Breast epithelium (tissue), 4 donors: ENCODE measurements at regions not wholly inside any gene's neighbourhood (a gene's known extent, or its start where the extent isn't known, plus 50 kb on each side); places are given as distances from the start of the nearest gene placed in this dataset.
"Not testable (repeated sequence)": the region's sequence is repeated elsewhere in the genome, so short reads cannot be mapped to it uniquely, and the experiment has no call there.

Experiments used
- DNase-seq, 2 donors: peaks; one replicate each; pipeline ENCODE4 v3.0.0-alpha.2; 2019; ENCODE audit warnings: low spot score in 2 of 2
- H3K27ac ChIP-seq, 2 donors: fragments of 200-600 bp; sonication (generic) in 1 of 2; one replicate each; pipeline ENCODE4 v1.5.1; 2016 to 2019; ENCODE audit warnings: mild to moderate bottlenecking in 1 of 2
- H3K27me3 ChIP-seq, 2 donors: fragments of 200-600 bp; sonication (generic) in 1 of 2; one replicate each; pipeline versions ENCODE4 v1.5.1 to v1.6.0; 2017 to 2019; ENCODE audit warnings: control low read depth in 1 of 2, mild to moderate bottlenecking in 1 of 2
- H3K36me3 ChIP-seq: fragments of 200-600 bp; one replicate; pipeline ENCODE4 v1.5.1; 2019
- H3K4me1 ChIP-seq, 2 donors: fragments of 200-600 bp; sonication (generic); one replicate each; pipeline ENCODE4 v1.5.1; 2016 to 2019; ENCODE audit warnings: control low read depth in 1 of 2
- H3K4me3 ChIP-seq, 3 donors: fragments of 200-600 bp; sonication (generic); 1 replicate in 2 of 3; 2 replicates in 1 of 3; pipeline ENCODE4 v1.5.1; 2016 to 2019; ENCODE audit warnings: mild to moderate bottlenecking in 3 of 3, moderate library complexity in 2 of 3
- H3K9me3 ChIP-seq, 2 donors: fragments of 200-600 bp; sonication (generic) in 1 of 2; one replicate each; pipeline ENCODE4 v1.5.1; 2016 to 2019; ENCODE audit warnings: control low read depth in 1 of 2
- POLR2A ChIP-seq: fragments of 450-650 bp; IDR thresholded peaks from one replicate; pipeline ENCODE4 v1.6.1; 2016; ENCODE audit warnings: antibody characterized with exemption, mild to moderate bottlenecking, moderate library complexity
- POLR2AphosphoS5 ChIP-seq, 3 donors: sonication (generic); formaldehyde crosslinking; IDR thresholded peaks; one replicate each; pipeline ENCODE4 v1.6.1; 2017; ENCODE audit warnings: antibody characterized with exemption in 3 of 3
- intact Hi-C: fragments of 100-400 bp; cut with DNase I; formaldehyde crosslinking; loops from one replicate; pipeline ENCODE4 v1.15.1; 2023; ENCODE audit warnings: low total_unique reads
- TF ChIP-seq, protein P1 (sequence below), 3 donors: fragments of 450-650 bp; IDR thresholded peaks; one replicate each; pipeline ENCODE4 v1.5.1; 2016 to 2017; ENCODE audit warnings: antibody characterized with exemption in 3 of 3, mild to moderate bottlenecking in 3 of 3, moderate library complexity in 3 of 3

DNA sequence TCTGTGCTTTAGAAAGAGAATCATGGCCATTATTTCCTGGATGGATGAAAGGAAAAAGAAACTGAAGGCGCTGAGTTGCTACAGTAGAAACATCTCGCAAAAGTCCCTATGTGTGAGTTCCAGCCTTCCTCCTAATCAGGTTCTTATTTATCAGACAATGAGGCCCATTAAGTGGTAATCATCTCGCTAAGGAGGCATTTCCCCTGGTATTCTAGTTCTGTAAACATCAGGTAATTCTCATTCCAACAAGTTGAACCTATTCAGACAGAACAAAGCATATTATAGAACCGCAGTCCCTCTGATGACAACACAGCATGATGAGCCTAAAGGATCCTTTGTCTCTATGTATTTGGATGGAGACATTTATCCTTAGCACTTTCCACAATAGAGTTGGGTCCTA lies 205.7 kb upstream of the MAOA start:
- intact Hi-C loops, result loop anchor here (10.0 kb wide), 1 partner anchor 1806 kb away; no protein-coding TSS in a partner anchor
- no peak for TF ChIP-seq POLR2AphosphoS5 (IDR thresholded peaks at IDR 0.05)
- TF ChIP-seq, protein P1, sequence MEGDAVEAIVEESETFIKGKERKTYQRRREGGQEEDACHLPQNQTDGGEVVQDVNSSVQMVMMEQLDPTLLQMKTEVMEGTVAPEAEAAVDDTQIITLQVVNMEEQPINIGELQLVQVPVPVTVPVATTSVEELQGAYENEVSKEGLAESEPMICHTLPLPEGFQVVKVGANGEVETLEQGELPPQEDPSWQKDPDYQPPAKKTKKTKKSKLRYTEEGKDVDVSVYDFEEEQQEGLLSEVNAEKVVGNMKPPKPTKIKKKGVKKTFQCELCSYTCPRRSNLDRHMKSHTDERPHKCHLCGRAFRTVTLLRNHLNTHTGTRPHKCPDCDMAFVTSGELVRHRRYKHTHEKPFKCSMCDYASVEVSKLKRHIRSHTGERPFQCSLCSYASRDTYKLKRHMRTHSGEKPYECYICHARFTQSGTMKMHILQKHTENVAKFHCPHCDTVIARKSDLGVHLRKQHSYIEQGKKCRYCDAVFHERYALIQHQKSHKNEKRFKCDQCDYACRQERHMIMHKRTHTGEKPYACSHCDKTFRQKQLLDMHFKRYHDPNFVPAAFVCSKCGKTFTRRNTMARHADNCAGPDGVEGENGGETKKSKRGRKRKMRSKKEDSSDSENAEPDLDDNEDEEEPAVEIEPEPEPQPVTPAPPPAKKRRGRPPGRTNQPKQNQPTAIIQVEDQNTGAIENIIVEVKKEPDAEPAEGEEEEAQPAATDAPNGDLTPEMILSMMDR (IDR thresholded peaks at IDR 0.05), result no peak
- no peak for TF ChIP-seq POLR2A
- H3K4me3 ChIP-seq, result no peak overlapping the region
- H3K9me3 ChIP-seq, result peaks cover 21 to 49% of the 10 kb centered on the region in 2 donors
- no peaks in the 10 kb centered on the region for H3K36me3 ChIP-seq
- no peak overlapping the region for H3K27ac ChIP-seq
- H3K4me1 ChIP-seq, result no peaks in the 10 kb centered on the region
- no peak for DNase-seq
- peaks cover 0 to 5% of the 10 kb centered on the region in 2 donors for H3K27me3 ChIP-seq

DNA sequence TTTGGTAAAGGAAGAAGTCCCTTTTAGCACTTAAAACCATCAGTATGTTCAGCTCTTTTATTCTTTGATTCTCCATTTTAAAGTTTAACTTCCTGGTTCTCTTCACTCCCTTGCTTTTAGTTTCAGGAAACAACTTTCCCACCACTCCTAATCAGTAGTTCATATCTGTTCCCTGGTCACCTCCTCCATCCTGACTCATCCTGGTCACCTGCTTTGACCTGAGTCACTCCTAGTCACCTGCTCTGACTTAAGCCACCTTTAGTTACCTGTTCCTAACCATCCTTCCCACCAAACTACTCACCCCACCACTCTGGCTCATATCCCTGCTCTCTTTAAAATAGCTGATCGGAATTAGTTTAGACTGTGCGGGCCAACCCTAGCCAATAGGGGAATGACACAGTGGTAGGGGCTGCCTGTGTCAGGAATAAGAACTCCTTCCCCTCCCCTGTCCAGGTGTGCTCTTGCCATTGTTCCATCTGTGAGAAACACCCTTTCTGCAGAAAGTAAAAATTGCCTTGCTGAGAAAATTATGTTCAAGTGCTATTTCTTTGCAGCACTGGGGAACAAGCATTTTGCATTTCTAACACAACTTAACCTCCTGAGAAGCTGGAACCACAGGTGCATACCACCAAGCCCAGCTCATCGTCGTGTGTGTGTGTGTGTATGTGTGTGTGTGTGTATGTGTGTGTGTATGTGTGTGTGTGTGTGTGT lies 204.0 kb upstream of the MAOA start:
- H3K36me3 ChIP-seq, H3K4me1 ChIP-seq, H3K4me3 ChIP-seq, DNase-seq, H3K27ac ChIP-seq: not testable (repeated sequence)
- intact Hi-C loops, result loop anchor here (10.0 kb wide), 1 partner anchor 1807 kb away; no protein-coding TSS in a partner anchor
- Histone ChIP-seq H3K27me3 (peaks cover 0 to 13% of the 10 kb centered on the region in 2 donors), H3K9me3 (peaks cover 21 to 48% of the 10 kb centered on the region in 2 donors)

DNA sequence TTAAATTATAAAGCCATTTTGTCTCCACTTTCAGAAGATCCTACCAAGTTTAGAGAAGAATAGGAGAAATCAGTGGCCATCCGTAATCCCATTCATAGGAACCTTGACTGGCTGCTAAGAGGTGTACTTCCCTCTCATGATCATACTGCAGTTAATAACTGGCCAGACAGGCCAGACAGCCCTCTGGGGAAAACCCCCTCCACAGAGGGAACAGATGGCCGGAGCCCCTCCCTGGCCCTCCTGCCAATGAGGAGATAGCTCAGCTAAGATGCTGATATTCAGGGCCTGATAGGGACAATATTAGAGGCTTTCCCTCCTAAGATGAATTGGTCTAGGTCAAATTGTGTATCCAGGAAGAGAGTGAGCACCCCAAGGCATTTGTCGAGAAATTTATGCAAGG lies 200.0 kb upstream of the MAOA start:
- no peak for DNase-seq
- Histone ChIP-seq H3K9me3 (peaks cover 16 to 33% of the 10 kb centered on the region in 2 donors), H3K4me3 (no peak overlapping the region), H3K27ac (no peak overlapping the region), H3K4me1 (no peaks in the 10 kb centered on the region), H3K36me3 (no peaks in the 10 kb centered on the region), H3K27me3 (peaks cover 0 to 44% of the 10 kb centered on the region in 2 donors)
- TF ChIP-seq POLR2A (no peak), POLR2AphosphoS5 (IDR thresholded peaks at IDR 0.05) (no peak)
- TF ChIP-seq, protein P1 (IDR thresholded peaks at IDR 0.05), result no peak
- intact Hi-C loops, result loop anchor here (10.0 kb wide), 1 partner anchor 1811 kb away; no protein-coding TSS in a partner anchor

DNA sequence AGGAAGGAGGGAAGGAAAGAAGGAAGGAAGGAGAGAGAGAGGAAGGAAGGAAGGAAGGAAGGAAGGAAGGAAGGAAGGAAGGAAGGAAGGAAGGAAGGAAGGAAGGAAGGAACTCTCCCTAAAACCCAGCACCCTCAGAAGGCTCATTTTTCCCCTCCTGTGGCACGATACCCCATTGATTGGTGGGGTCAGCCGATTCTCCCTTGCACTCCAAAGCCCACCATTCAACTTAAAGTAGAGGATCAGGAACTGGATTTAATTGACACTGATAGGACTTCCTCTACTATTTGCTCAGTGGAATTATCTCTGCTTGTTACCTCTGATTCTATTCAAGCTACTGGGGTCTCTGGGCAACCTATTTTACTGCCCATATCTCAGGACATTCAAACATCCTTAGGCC lies 199.2 kb upstream of the MAOA start:
- intact Hi-C loops, result loop anchor here (10.0 kb wide), 1 partner anchor 1812 kb away; no protein-coding TSS in a partner anchor
- Histone ChIP-seq H3K4me1 (no peaks in the 10 kb centered on the region), H3K27me3 (peaks cover 0 to 48% of the 10 kb centered on the region in 2 donors), H3K4me3 (no peak overlapping the region), H3K9me3 (peaks cover 11 to 25% of the 10 kb centered on the region in 2 donors), H3K36me3 (no peaks in the 10 kb centered on the region), H3K27ac (no peak overlapping the region)
- no peak for DNase-seq
- TF ChIP-seq, protein P1 (IDR thresholded peaks at IDR 0.05), result no peak
- no peak for TF ChIP-seq POLR2AphosphoS5 (IDR thresholded peaks at IDR 0.05)
- TF ChIP-seq POLR2A, result no peak

GRCh38 chrX:43467608-43468234 lies 188.4 kb upstream of the MAOA start:
- no peak for TF ChIP-seq POLR2AphosphoS5 (IDR thresholded peaks at IDR 0.05)
- DNase-seq, result no peak
- no peaks in the 10 kb centered on the region for H3K4me1 ChIP-seq

More at GRCh38 chrX:43467608-43468234, 188.4 kb upstream of the MAOA start:
- intact Hi-C loops, result loop anchor here (5.0 kb wide), 1 partner anchor 200 kb away; no protein-coding TSS in a partner anchor
- no peak overlapping the region for H3K4me3 ChIP-seq
- no peaks in the 10 kb centered on the region for H3K9me3 ChIP-seq
- H3K27ac ChIP-seq, result no peak overlapping the region
- peaks cover 0 to 5% of the 10 kb centered on the region in 2 donors for H3K27me3 ChIP-seq
- H3K36me3 ChIP-seq, result no peaks in the 10 kb centered on the region
